Brain microvascular endothelial cell (primary cell): ENCODE measurements at regions not wholly inside any gene's neighbourhood (a gene's known extent, or its start where the extent isn't known, plus 50 kb on each side); places are given as distances from the start of the nearest gene placed in this dataset.

ENCODE experiments used
- DNase-seq: peaks from one replicate; pipeline ENCODE4 v3.0.0-alpha.2; 2020
- H3K27ac ChIP-seq: fragments of 250-450 bp; sonication (Bioruptor Pico); 2 replicates; pipeline ENCODE4 v1.5.1; 2020; ENCODE audit warnings: mild to moderate bottlenecking, moderate library complexity
- H3K27me3 ChIP-seq: fragments of 250-450 bp; sonication (Bioruptor Pico); replicated peaks from 2 replicates; pipeline ENCODE4 v1.5.1; 2020; ENCODE audit warnings: mild to moderate bottlenecking
- H3K36me3 ChIP-seq: fragments of 250-450 bp; sonication (Bioruptor Pico); replicated peaks from 2 replicates; pipeline ENCODE4 v1.5.1; 2020; ENCODE audit warnings: mild to moderate bottlenecking
- H3K4me3 ChIP-seq: 2 replicates; pipeline ENCODE4 v1.5.1; 2011; ENCODE audit warnings: low read depth, mild to moderate bottlenecking, control low read depth, low read length, moderate library complexity
- CTCF ChIP-seq: IDR thresholded peaks from 2 replicates; pipeline ENCODE4 v1.5.1; 2011; ENCODE audit warnings: low read depth, mild to moderate bottlenecking, moderate library complexity, low read length, control low read depth, inconsistent platforms; ENCODE audit errors: missing control alignments
- in situ Hi-C: cut with HindIII; loops from 2 replicates; pipeline ENCODE4 v1.10.0; 2017; ENCODE audit warnings: low sequenced_read_pairs, low pct_ligation_motif_present

DNA sequence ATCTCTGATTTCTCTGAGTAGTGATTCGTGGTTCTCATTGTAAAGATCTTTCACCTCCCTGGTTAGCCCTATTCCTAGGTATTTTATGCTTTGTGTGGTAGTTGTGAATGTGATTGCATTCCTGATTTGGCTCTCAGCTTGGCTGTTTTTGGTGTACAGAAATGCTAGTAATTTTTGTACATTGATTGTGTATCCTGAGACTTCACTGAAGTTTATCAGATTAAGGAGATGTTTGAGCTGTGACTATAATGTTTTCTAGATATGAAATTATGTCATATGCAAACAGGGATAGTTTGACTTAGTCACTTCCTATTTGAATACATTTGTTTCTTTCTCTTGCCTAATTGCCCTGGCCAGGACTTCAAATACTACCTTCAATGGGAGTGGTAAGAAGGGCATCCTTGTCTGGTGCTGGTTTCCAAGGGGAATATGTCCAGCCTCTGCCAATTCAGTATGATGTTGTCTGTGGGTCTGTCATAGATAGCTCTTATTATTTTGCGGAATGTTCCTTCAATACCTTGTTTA lies 251.9 kb upstream of the ZNF804A start:
- Histone ChIP-seq H3K36me3 (no peaks in the 10 kb centered on the region), H3K27me3 (no peaks in the 10 kb centered on the region), H3K27ac (peak overlapping the region; percentile 17), H3K4me3 (no peak overlapping the region)
- TF ChIP-seq CTCF: no peak
- in situ Hi-C loops: no loop called here
- peak; percentile 23 for DNase-seq

GRCh38 chr2:184351126-184351525 lies 247.2 kb upstream of the ZNF804A start:
- in situ Hi-C loops: no loop called here
- no peak for DNase-seq
- Histone ChIP-seq H3K27ac (no peak overlapping the region), H3K27me3 (no peaks in the 10 kb centered on the region), H3K4me3 (no peak overlapping the region), H3K36me3 (no peaks in the 10 kb centered on the region)
- no peak for TF ChIP-seq CTCF

DNA sequence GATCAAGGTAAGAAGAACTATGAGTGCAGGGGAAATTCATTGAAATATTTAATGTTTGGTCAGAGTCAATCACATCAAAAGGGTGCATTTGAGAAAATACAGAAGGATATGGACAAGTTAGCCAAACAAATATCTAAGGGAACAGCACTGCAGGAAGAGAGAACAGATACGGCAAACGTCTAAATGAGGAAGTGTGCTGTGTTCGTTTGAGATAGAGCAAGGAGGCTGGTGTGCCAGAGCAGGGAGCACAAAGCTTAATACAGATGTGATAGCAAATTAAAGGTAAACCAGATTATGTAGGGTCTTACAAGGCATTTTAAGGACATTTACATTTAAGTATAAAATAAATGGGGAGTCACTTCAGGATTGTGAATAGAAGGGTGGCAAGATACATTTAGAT lies 241.3 kb upstream of the ZNF804A start:
- H3K4me3 ChIP-seq: no peak overlapping the region
- H3K36me3 ChIP-seq: no peaks in the 10 kb centered on the region
- no peak for DNase-seq
- no peak overlapping the region for H3K27ac ChIP-seq
- in situ Hi-C loops: no loop called here
- TF ChIP-seq CTCF: no peak
- H3K27me3 ChIP-seq: no peaks in the 10 kb centered on the region

DNA sequence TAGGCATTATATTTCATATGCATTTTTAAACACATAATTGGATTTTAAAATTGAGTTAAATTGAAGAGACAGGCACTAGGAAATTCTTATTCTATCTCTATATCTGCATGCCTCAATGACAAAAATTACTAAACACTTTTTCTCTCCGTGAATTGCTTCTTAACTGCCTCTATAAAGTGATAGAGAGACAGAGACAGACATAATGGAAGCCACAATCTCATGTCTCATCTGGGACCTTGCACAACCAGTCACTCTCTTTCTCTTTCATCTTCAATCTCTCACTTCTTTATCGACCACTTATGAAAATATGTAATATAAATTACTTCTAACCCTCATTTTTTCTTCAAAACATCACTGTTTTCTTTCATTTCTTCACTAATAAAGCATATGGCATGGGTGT lies 238.9 kb upstream of the ZNF804A start:
- no peaks in the 10 kb centered on the region for H3K36me3 ChIP-seq
- no peak for TF ChIP-seq CTCF
- in situ Hi-C loops: no loop called here
- H3K27ac ChIP-seq: no peak overlapping the region
- DNase-seq: no peak
- H3K27me3 ChIP-seq: no peaks in the 10 kb centered on the region
- H3K4me3 ChIP-seq: no peak overlapping the region

DNA sequence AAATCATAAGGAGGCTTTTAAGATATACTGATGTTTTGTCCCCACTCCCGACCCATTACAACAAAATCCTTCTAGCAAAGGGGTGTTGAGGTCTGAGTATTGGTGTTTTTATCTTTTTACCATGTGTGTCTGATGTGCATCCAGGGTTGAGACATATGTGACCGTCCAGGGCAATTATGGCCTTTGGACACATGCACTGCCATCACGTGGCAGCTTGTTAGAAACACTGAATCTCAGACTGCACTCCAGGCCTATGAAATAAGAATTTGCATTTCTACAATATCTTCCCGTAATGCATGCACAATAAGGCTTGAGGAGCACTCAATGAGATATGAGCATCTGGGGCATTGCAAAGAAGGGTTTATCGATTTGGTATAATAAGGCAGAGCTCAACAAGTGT lies 235.1 kb upstream of the ZNF804A start:
- no peak overlapping the region for H3K27ac ChIP-seq
- no peak for TF ChIP-seq CTCF
- H3K36me3 ChIP-seq: no peaks in the 10 kb centered on the region
- in situ Hi-C loops: no loop called here
- H3K4me3 ChIP-seq: no peak overlapping the region
- no peak for DNase-seq
- H3K27me3 ChIP-seq: no peaks in the 10 kb centered on the region

GRCh38 chr2:184367211-184367610 lies 231.1 kb upstream of the ZNF804A start:
- Histone ChIP-seq H3K36me3 (no peaks in the 10 kb centered on the region), H3K27me3 (no peaks in the 10 kb centered on the region), H3K27ac (no peak overlapping the region), H3K4me3 (no peak overlapping the region)
- in situ Hi-C loops: no loop called here
- DNase-seq: no peak
- TF ChIP-seq CTCF: no peak
